GM23338 (cell line): ENCODE measurements at regions not wholly inside any gene's neighbourhood (a gene's known extent, or its start where the extent isn't known, plus 50 kb on each side); places are given as distances from the start of the nearest gene placed in this dataset.

Experiments used
- ATAC-seq: fragments of 200-7000 bp; cut with Tn5 transposase; 3 replicates; pipeline ENCODE4 v1.9.1; 2020
- DNase-seq: peaks from one replicate; pipeline ENCODE4 v3.0.0-alpha.2; 2015; ENCODE audit warnings: low spot score
- H2AFZ ChIP-seq: fragments of 200-600 bp; sonication (generic); 2 replicates; pipeline ENCODE4 v1.8.0; 2016; ENCODE audit warnings: antibody characterized with exemption, mild to moderate bottlenecking, moderate library complexity
- H3F3A ChIP-seq: fragments of 200-600 bp; sonication (generic); replicated peaks from 2 replicates; pipeline ENCODE4 v1.8.0; 2017; ENCODE audit warnings: antibody characterized with exemption, mixed run types, low read depth
- H3K27ac ChIP-seq: fragments of 200-600 bp; sonication (generic); 2 replicates; pipeline ENCODE4 v1.6.1; 2016; ENCODE audit warnings: low read depth
- H3K27me3 ChIP-seq: fragments of 200-600 bp; sonication (generic); 2 replicates; pipeline ENCODE4 v1.8.0; 2016; ENCODE audit warnings: mild to moderate bottlenecking, mixed run types, moderate library complexity; ENCODE audit not compliant: insufficient read depth
- H3K36me3 ChIP-seq: fragments of 200-600 bp; sonication (generic); 2 replicates; pipeline ENCODE4 v1.8.0; 2016; ENCODE audit warnings: mild to moderate bottlenecking; ENCODE audit not compliant: insufficient read depth
- H3K4me1 ChIP-seq: fragments of 200-600 bp; sonication (generic); 2 replicates; pipeline ENCODE4 v1.8.0; 2016; ENCODE audit warnings: mild to moderate bottlenecking, moderate library complexity; ENCODE audit not compliant: insufficient read depth
- H3K4me2 ChIP-seq: fragments of 200-600 bp; sonication (generic); 2 replicates; pipeline ENCODE4 v1.7.1; 2017; ENCODE audit warnings: mixed run types
- H3K4me3 ChIP-seq: fragments of 200-600 bp; sonication (generic); 2 replicates; pipeline ENCODE4 v1.6.1; 2016; ENCODE audit warnings: mixed run types
- H3K79me2 ChIP-seq: fragments of 200-600 bp; sonication (generic); replicated peaks from 2 replicates; pipeline ENCODE4 v1.8.0; 2017; ENCODE audit warnings: mild to moderate bottlenecking; ENCODE audit not compliant: insufficient read depth
- H3K9me2 ChIP-seq: fragments of 200-600 bp; sonication (generic); 2 replicates; pipeline ENCODE4 v1.8.0; 2017; ENCODE audit not compliant: insufficient read depth
- H4K20me1 ChIP-seq: fragments of 200-600 bp; sonication (generic); replicated peaks from 2 replicates; pipeline ENCODE4 v1.8.0; 2017; ENCODE audit warnings: mild to moderate bottlenecking; ENCODE audit not compliant: insufficient read depth
- H3K27ac Mint-ChIP-seq: 2 replicates; pipeline ENCODE4 v1.8.0; 2020; ENCODE audit warnings: inconsistent platforms, mild to moderate bottlenecking, moderate library complexity, mixed read lengths
- H3K27me3 Mint-ChIP-seq: 3 replicates; pipeline ENCODE4 v1.8.0; 2022; ENCODE audit warnings: low read depth, mild to moderate bottlenecking, moderate library complexity, mixed read lengths, inconsistent platforms; ENCODE audit not compliant: insufficient read depth, poor library complexity
- H3K36me3 Mint-ChIP-seq: 3 replicates; pipeline ENCODE4 v1.8.0; 2021; ENCODE audit warnings: low read depth, mild to moderate bottlenecking, inconsistent platforms, moderate library complexity, mixed read lengths
- H3K4me1 Mint-ChIP-seq: 3 replicates; pipeline ENCODE4 v1.8.0; 2020; ENCODE audit warnings: mild to moderate bottlenecking, inconsistent platforms, mixed read lengths
- H3K4me3 Mint-ChIP-seq: 3 replicates; pipeline ENCODE4 v1.8.0; 2021; ENCODE audit warnings: moderate library complexity, mild to moderate bottlenecking, inconsistent platforms, mixed read lengths
- H3K9me3 Mint-ChIP-seq: 3 replicates; pipeline ENCODE4 v1.8.0; 2020; ENCODE audit warnings: moderate library complexity, mild to moderate bottlenecking, inconsistent platforms, mixed read lengths
- CREB1 ChIP-seq: fragments of 250-450 bp; sonication (Bioruptor Pico); IDR thresholded peaks from 2 replicates; pipeline ENCODE4 v1.5.0; 2020; ENCODE audit warnings: low read depth, mild to moderate bottlenecking, moderate library complexity
- EZH2phosphoT487 ChIP-seq: fragments of 200-600 bp; sonication (generic); IDR thresholded peaks from one replicate; pipeline ENCODE4 v1.8.1; 2018; ENCODE audit warnings: antibody characterized with exemption; ENCODE audit not compliant: unreplicated experiment
- JUNB ChIP-seq: IDR thresholded peaks from one replicate; pipeline ENCODE4 v1.6.1; 2016; ENCODE audit warnings: antibody characterized with exemption; ENCODE audit not compliant: unreplicated experiment
- NANOG ChIP-seq: IDR thresholded peaks from 2 replicates; pipeline ENCODE4 v1.6.1; 2016; ENCODE audit warnings: antibody characterized with exemption, borderline replicate concordance
- REST ChIP-seq: IDR thresholded peaks from one replicate; pipeline ENCODE4 v1.6.1; 2018; ENCODE audit warnings: antibody characterized with exemption; ENCODE audit not compliant: unreplicated experiment
- STAT1 ChIP-seq: IDR thresholded peaks from one replicate; pipeline ENCODE4 v1.6.1; 2016; ENCODE audit warnings: antibody characterized with exemption; ENCODE audit not compliant: unreplicated experiment
- ZNF114 ChIP-seq: fragments of 250-450 bp; sonication (Bioruptor Pico); IDR thresholded peaks from 2 replicates; pipeline ENCODE4 v1.5.0; 2020; ENCODE audit warnings: mild to moderate bottlenecking, moderate library complexity
- ZNF331 ChIP-seq: fragments of 250-450 bp; sonication (Bioruptor Pico); IDR thresholded peaks from 2 replicates; pipeline ENCODE4 v1.5.0; 2020; ENCODE audit warnings: low read depth, mild to moderate bottlenecking, moderate library complexity
- ZNF462 ChIP-seq: fragments of 250-450 bp; sonication (Bioruptor Pico); IDR thresholded peaks from 2 replicates; pipeline ENCODE4 v1.5.0; 2020; ENCODE audit warnings: mild to moderate bottlenecking, moderate library complexity

GRCh38 chr2:234754126-234754525 lies 197.7 kb upstream of the SH3BP4 start (continued):
- TF ChIP-seq ZNF462 (CRISPR knock-in tag): no peak
- no peak for TF ChIP-seq CREB1 (CRISPR knock-in tag)
- TF ChIP-seq EZH2phosphoT487: no peak
- no peak for TF ChIP-seq JUNB
- no peak for TF ChIP-seq NANOG
- no peak for TF ChIP-seq REST

- H3K4me3 ChIP-seq: no peak overlapping the region
- no peak for DNase-seq
- H2AFZ ChIP-seq: no peak overlapping the region
- H3K27me3 ChIP-seq: no peaks in the 10 kb centered on the region
- H3K79me2 ChIP-seq: no peaks in the 10 kb centered on the region
- no peaks in the 10 kb centered on the region for H3K4me1 ChIP-seq
- Mint-ChIP-seq H3K9me3 (peaks cover 5% of the 10 kb centered on the region; the same call in 2 of the 3 replicates), H3K27me3 (no peaks in the 10 kb centered on the region), H3K36me3 (no peaks in the 10 kb centered on the region), H3K4me1 (no peaks in the 10 kb centered on the region; the same call in 1 of the 3 replicates), H3K4me3 (no peak overlapping the region), H3K27ac (no peak overlapping the region)
- ATAC-seq: no peak
- no peak overlapping the region for H3K27ac ChIP-seq
- no peaks in the 10 kb centered on the region for H3K36me3 ChIP-seq
- no peaks in the 10 kb centered on the region for H4K20me1 ChIP-seq
- peaks cover 4% of the 10 kb centered on the region; the same call in 1 of the 2 replicates for H3K9me2 ChIP-seq
- H3K4me2 ChIP-seq: no peak overlapping the region
- TF ChIP-seq NANOG (no peak), ZNF331 (CRISPR knock-in tag) (no peak), JUNB (no peak), STAT1 (no peak), CREB1 (CRISPR knock-in tag) (no peak), REST (no peak), ZNF114 (no peak)
- no peaks in the 10 kb centered on the region for H3F3A ChIP-seq
Measured at GRCh38 chr2:234753701-234754100, 198.1 kb upstream of the SH3BP4 start.
